ENCODE measurements at regions not wholly inside any gene's neighbourhood (a gene's known extent, or its start where the extent isn't known, plus 50 kb on each side); places are given as distances from the start of the nearest gene placed in this dataset.

DNA sequence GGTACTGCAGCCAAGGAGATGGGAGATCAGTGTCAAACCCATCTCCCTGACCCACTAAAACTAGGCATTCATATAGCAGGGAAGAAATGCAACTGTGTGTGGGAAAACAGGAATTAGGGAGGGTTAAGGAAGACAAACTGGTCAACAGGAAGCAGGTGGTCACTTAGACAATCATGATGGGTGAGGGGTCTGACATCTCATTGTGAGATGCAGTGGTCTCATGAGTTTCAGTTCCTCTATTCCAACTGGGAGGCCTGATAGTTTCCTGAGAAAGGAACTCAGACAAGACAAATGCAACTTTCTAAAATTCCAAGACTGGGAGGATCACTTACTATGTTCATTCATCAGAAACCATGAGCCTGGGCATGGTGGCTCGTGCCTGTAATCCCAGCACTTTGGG, 361.4 kb upstream of the C16orf82 start:
- TF ChIP-seq, protein P1, sequence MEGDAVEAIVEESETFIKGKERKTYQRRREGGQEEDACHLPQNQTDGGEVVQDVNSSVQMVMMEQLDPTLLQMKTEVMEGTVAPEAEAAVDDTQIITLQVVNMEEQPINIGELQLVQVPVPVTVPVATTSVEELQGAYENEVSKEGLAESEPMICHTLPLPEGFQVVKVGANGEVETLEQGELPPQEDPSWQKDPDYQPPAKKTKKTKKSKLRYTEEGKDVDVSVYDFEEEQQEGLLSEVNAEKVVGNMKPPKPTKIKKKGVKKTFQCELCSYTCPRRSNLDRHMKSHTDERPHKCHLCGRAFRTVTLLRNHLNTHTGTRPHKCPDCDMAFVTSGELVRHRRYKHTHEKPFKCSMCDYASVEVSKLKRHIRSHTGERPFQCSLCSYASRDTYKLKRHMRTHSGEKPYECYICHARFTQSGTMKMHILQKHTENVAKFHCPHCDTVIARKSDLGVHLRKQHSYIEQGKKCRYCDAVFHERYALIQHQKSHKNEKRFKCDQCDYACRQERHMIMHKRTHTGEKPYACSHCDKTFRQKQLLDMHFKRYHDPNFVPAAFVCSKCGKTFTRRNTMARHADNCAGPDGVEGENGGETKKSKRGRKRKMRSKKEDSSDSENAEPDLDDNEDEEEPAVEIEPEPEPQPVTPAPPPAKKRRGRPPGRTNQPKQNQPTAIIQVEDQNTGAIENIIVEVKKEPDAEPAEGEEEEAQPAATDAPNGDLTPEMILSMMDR (IDR thresholded peaks at IDR 0.05; ENCODE audit: extremely low read depth, missing control alignments) = no peak
- no peak for DNase-seq (ENCODE audit: low spot score)

DNA sequence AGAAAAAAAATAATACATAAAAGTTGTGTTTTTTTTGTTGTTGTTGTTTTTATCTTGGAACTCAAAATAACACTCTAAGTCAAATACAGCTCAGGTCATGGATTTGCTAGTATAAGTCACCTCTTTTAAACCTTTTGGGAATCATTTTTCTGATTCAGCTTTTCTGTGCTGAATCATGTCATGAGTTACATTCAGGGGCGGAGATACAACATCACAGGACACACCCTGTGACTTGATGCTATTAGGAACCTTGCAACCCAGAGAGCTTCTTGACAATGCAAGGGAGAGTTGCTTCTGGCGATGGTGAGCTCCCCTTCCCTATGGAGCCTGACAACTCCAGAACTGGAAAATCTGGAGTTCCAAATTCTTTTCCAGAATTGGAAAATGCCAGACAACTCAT, 358.3 kb upstream of the C16orf82 start:
- TF ChIP-seq, protein P1 (IDR thresholded peaks at IDR 0.05; ENCODE audit: extremely low read depth, missing control alignments) = no peak
- DNase-seq (ENCODE audit: low spot score) = no peak

- DNase-seq (ENCODE audit: low spot score) = no peak
- TF ChIP-seq, protein P1 (IDR thresholded peaks at IDR 0.05; ENCODE audit: extremely low read depth, missing control alignments) = no peak
Measured at GRCh38 chr16:26709175-26709574, 357.6 kb upstream of the C16orf82 start.

DNA sequence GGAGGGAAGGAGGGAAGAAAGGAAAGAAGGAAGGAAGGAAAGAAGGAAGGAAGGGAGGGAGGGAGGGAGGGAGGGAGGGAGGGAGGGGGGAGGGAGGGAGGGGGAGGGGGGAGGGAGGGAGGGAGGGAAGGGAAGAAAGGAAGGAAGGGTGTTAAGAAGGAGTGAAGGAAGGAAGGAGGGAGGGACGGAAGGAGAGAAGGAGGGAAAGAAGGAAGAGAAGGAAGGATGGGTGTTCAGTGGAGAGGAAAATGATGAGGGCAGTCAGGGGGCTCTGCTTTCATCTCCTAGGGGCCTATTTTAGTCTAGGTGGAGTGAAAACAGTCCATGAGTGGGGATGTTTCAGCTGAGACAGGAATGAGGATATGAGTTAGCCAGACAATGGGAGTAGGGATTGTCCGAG, 357.0 kb upstream of the C16orf82 start:
- no peak for DNase-seq (ENCODE audit: low spot score)
- TF ChIP-seq, protein P1 (IDR thresholded peaks at IDR 0.05; ENCODE audit: extremely low read depth, missing control alignments) = no peak

- no peak for DNase-seq (ENCODE audit: low spot score)
Measured at GRCh38 chr16:26710450-26710849, 356.3 kb upstream of the C16orf82 start.

DNA sequence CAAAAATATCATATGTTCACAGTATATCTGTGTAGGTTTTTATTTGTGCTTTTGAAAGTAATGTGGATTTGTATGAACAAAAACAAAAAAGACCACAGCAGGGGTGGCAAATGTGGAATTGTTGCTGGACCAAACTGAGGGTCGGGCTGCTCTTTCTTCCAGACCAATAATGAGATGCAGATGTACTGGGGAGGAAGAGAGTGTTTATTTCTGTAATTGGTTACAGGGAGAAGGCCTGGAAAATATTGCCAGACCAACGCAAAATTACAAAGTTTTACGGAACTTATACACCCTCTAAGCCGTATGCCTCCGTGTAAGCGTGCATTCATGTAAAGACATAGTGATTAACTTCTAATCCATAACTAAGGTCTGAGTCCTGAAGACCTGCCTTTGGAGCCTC, 353.9 kb upstream of the C16orf82 start:
- DNase-seq (ENCODE audit: low spot score) = no peak
- TF ChIP-seq, protein P1 (IDR thresholded peaks at IDR 0.05; ENCODE audit: extremely low read depth, missing control alignments) = no peak

More at GRCh38 chr16:26710450-26710849, 356.3 kb upstream of the C16orf82 start:
- TF ChIP-seq, protein P1 (IDR thresholded peaks at IDR 0.05; ENCODE audit: extremely low read depth, missing control alignments) = no peak

DNA sequence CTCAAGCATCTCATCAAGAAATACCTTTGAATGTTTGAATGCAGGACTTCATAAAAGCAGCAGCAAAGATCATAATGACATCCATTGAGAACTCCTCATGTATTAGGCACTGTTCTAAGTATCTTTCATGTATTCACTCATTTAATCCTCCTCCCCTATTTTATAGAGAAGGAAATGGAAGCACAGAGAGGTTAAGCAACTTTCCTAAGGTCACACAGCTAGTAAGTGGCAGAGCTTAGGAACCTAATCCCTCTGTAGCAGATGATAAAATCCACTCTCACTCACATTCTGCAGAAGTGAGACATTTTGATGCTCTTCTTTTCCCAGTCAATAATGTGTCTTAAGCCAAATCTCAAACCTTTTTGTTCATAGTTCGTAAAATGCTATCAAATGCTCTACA, 350.8 kb upstream of the C16orf82 start:
- DNase-seq (ENCODE audit: low spot score) = no peak
- TF ChIP-seq, protein P1 (IDR thresholded peaks at IDR 0.05; ENCODE audit: extremely low read depth, missing control alignments) = no peak

Data from GM20000 (cell line).